CD14-positive monocyte (primary cell): ENCODE measurements at regions not wholly inside any gene's neighbourhood (a gene's known extent, or its start where the extent isn't known, plus 50 kb on each side); places are given as distances from the start of the nearest gene placed in this dataset.

Source experiments
- DNase-seq, 3 donors: peaks; one replicate each; pipeline ENCODE4 v3.0.0-alpha.2; 2011 to 2022
- H2AFZ ChIP-seq: 2 replicates; pipeline ENCODE4 v1.6.0; 2012; ENCODE audit warnings: mild to moderate bottlenecking, low read depth, low read length, inconsistent platforms; ENCODE audit not compliant: insufficient read depth, poor library complexity, severe bottlenecking
- H3K27ac ChIP-seq, 2 donors: 1 replicate in 1 of 2; 2 replicates in 1 of 2; pipeline ENCODE4 v1.5.1; 2012 to 2013; ENCODE audit warnings: low read length in 2 of 2, control low read depth in 1 of 2, inconsistent platforms in 1 of 2, low read depth in 1 of 2, mild to moderate bottlenecking in 1 of 2
- H3K27me3 ChIP-seq, 2 donors: one replicate each; pipeline versions ENCODE4 v1.6.0 to v1.6.1; 2011 to 2013; ENCODE audit warnings: low read length in 2 of 2; ENCODE audit not compliant: control insufficient read depth in 2 of 2, insufficient read depth in 2 of 2
- H3K36me3 ChIP-seq, 2 donors: replicated peaks in 1 of 2; 1 replicate in 1 of 2; 2 replicates in 1 of 2; pipeline versions ENCODE4 v1.5.1 to v1.6.1; 2012 to 2013; ENCODE audit warnings: low read length in 2 of 2, control low read depth in 1 of 2, inconsistent platforms in 1 of 2, mild to moderate bottlenecking in 1 of 2; ENCODE audit not compliant: insufficient read depth in 2 of 2, control insufficient read depth in 1 of 2
- H3K4me1 ChIP-seq, 2 donors: 1 replicate in 1 of 2; 2 replicates in 1 of 2; pipeline versions ENCODE4 v1.5.1 to v1.6.1; 2012 to 2013; ENCODE audit warnings: low read length in 2 of 2, control low read depth in 1 of 2, inconsistent platforms in 1 of 2, mild to moderate bottlenecking in 1 of 2, moderate library complexity in 1 of 2; ENCODE audit not compliant: insufficient read depth in 2 of 2, control insufficient read depth in 1 of 2
- H3K4me2 ChIP-seq: replicated peaks from 2 replicates; pipeline ENCODE3; 2012; ENCODE audit warnings: low read length, moderate library complexity, mild to moderate bottlenecking; ENCODE audit not compliant: poor library complexity, severe bottlenecking; ENCODE audit errors: extremely low read depth
- H3K4me3 ChIP-seq, 3 experiments: fragments of 200-600 bp in 1 of 3; sonication (generic) in 1 of 3; replicated peaks in 1 of 3; 1 replicate in 2 of 3; 2 replicates in 1 of 3; pipeline ENCODE4 v1.5.1; 2011 to 2013; ENCODE audit warnings: low read length in 3 of 3, mild to moderate bottlenecking in 3 of 3, control low read depth in 2 of 3, low read depth in 2 of 3, inconsistent platforms in 1 of 3, moderate library complexity in 1 of 3
- H3K79me2 ChIP-seq: 2 replicates; pipeline ENCODE4 v1.6.0; 2012; ENCODE audit warnings: mild to moderate bottlenecking, control low read depth, inconsistent platforms, low read length, moderate library complexity; ENCODE audit not compliant: insufficient read depth
- H3K9ac ChIP-seq: 2 replicates; pipeline ENCODE4 v1.6.0; 2017; ENCODE audit warnings: low read length, mild to moderate bottlenecking; ENCODE audit not compliant: insufficient read depth, poor library complexity, severe bottlenecking
- H3K9me3 ChIP-seq, 2 donors: replicated peaks in 1 of 2; 1 replicate in 1 of 2; 2 replicates in 1 of 2; pipeline versions ENCODE4 v1.5.1 to v1.6.1; 2012 to 2013; ENCODE audit warnings: low read length in 2 of 2, control low read depth in 1 of 2; ENCODE audit not compliant: control insufficient read depth in 1 of 2, insufficient read depth in 1 of 2
- H4K20me1 ChIP-seq: 2 replicates; pipeline ENCODE4 v1.6.0; 2012; ENCODE audit warnings: mild to moderate bottlenecking, low read length, control low read depth, moderate library complexity; ENCODE audit not compliant: insufficient read depth
- H3K27ac Mint-ChIP-seq, 7 donors: one replicate each; pipeline ENCODE4 v1.8.0; 2020; ENCODE audit warnings: mild to moderate bottlenecking in 7 of 7, mixed read lengths in 7 of 7, moderate library complexity in 6 of 7, inconsistent platforms in 2 of 7
- H3K27me3 Mint-ChIP-seq, 3 donors: one replicate each; pipeline ENCODE4 v1.8.0; 2021 to 2022; ENCODE audit warnings: low read depth in 3 of 3, mild to moderate bottlenecking in 3 of 3, mixed read lengths in 3 of 3, moderate library complexity in 3 of 3, inconsistent platforms in 1 of 3
- H3K36me3 Mint-ChIP-seq, 2 donors: one replicate each; pipeline ENCODE4 v1.8.0; 2020; ENCODE audit warnings: mixed read lengths in 2 of 2, inconsistent platforms in 1 of 2, mild to moderate bottlenecking in 1 of 2
- H3K4me1 Mint-ChIP-seq: one replicate; pipeline ENCODE4 v1.8.0; 2020; ENCODE audit warnings: mild to moderate bottlenecking, mixed read lengths
- H3K4me3 Mint-ChIP-seq, 2 donors: one replicate each; pipeline ENCODE4 v1.8.0; 2020; ENCODE audit warnings: mild to moderate bottlenecking in 2 of 2, mixed read lengths in 2 of 2, moderate library complexity in 1 of 2
- H3K9me3 Mint-ChIP-seq, 7 donors: one replicate each; pipeline ENCODE4 v1.8.0; 2020 to 2022; ENCODE audit warnings: mixed read lengths in 7 of 7, mild to moderate bottlenecking in 6 of 7, moderate library complexity in 6 of 7, inconsistent platforms in 2 of 7
- whole genome bisulfite sequencing: methylation state at CpG from one replicate; pipeline ENCODE4 v1.1.5; 2013; ENCODE audit warnings: missing lambda C conversion rate; ENCODE audit not compliant: insufficient coverage; 5-methylcytosine and 5-hydroxymethylcytosine counted together
- intact Hi-C, 2 donors: fragments of 100-400 bp; cut with micrococcal nuclease; formaldehyde crosslinking; loops; one replicate each; pipeline versions ENCODE4 v1.15.0 to v1.15.1; 2023
- TF ChIP-seq, protein P1 (sequence below): fragments of 200-600 bp; IDR thresholded peaks from one replicate; pipeline ENCODE4 v1.8.0; 2022; ENCODE audit warnings: antibody characterized with exemption, mild to moderate bottlenecking

DNA sequence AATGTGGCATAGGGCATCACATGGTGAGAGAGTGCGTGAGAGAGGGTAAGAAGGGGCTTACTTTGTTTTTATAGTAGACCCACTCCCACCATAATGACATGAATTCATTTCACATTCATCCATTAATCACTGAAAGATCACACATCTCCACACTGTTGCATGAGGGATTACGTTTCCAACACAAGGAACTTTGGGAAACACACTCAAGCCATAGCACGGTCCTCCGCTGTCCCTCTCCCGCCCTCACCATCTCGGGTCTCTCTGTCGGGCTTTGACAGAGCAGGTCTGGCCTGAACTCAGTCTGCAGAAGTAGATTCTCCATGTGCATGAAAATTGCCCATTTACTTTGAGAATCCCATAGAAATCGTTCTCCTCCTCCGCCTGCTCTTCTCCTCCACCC lies 312.2 kb downstream of the MATN1 start:
- H3K79me2 ChIP-seq = no peaks in the 10 kb centered on the region
- H3K4me1 ChIP-seq = no peaks in the 10 kb centered on the region
- H3K27ac Mint-ChIP-seq = peak overlapping the region in 1 of 7 donors; percentile 26
- TF ChIP-seq, protein P1, sequence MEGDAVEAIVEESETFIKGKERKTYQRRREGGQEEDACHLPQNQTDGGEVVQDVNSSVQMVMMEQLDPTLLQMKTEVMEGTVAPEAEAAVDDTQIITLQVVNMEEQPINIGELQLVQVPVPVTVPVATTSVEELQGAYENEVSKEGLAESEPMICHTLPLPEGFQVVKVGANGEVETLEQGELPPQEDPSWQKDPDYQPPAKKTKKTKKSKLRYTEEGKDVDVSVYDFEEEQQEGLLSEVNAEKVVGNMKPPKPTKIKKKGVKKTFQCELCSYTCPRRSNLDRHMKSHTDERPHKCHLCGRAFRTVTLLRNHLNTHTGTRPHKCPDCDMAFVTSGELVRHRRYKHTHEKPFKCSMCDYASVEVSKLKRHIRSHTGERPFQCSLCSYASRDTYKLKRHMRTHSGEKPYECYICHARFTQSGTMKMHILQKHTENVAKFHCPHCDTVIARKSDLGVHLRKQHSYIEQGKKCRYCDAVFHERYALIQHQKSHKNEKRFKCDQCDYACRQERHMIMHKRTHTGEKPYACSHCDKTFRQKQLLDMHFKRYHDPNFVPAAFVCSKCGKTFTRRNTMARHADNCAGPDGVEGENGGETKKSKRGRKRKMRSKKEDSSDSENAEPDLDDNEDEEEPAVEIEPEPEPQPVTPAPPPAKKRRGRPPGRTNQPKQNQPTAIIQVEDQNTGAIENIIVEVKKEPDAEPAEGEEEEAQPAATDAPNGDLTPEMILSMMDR = no peak
- H3K27ac ChIP-seq = no peak overlapping the region
- peaks cover 0 to 2% (median 0%) of the 10 kb centered on the region in 7 donors for H3K9me3 Mint-ChIP-seq
- DNase-seq = no peak
- no peaks in the 10 kb centered on the region for H3K27me3 ChIP-seq
- intact Hi-C loops = no loop called here
- H3K4me1 Mint-ChIP-seq = no peaks in the 10 kb centered on the region
- no peak overlapping the region for H3K4me3 Mint-ChIP-seq
- H4K20me1 ChIP-seq = no peaks in the 10 kb centered on the region
- 91% methylated on average over 6 of the region's 9 CpGs for WGBS
- peaks cover 8 to 10% (median 9%) of the 10 kb centered on the region in 3 donors for H3K27me3 Mint-ChIP-seq
- no peaks in the 10 kb centered on the region for H3K36me3 ChIP-seq
- no peak overlapping the region for H3K4me2 ChIP-seq
- H2AFZ ChIP-seq = no peak overlapping the region
- no peaks in the 10 kb centered on the region for H3K36me3 Mint-ChIP-seq
- H3K9me3 ChIP-seq = no peaks in the 10 kb centered on the region
- no peak overlapping the region for H3K9ac ChIP-seq
- H3K4me3 ChIP-seq = no peak overlapping the region

DNA sequence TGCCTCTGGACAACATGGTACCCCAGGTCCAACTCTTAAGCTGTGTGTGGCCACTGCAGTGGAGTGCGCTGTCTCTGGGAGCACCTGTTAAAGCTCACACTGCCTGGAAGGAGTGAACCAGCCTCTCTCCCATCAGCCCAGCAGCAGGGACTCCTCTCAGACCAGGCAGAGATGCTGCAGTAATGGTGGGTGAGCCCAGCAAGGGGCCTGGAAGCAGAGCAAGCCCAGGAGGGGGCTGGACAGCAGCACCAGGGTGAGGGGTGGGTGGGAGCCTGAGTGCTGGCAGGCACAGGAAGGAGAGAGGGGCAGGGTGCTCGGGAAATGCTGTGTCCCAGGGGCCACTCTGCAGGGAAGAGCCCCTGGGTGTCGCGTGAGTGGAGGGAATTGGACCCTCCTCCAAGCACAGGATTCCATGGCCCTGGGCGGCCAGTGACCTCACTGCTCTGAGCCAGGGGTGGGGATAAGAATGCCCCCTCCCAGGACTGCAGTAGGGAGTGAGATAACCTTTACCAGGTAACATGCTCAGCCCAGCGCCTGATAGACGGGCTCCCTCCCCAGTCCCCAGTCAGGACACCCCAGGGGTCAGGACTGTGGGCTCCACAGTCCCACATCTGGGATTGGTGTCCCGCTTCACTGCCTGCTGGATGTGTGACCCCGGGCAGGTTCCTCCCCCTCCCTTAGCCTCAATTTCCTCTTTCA lies 313.1 kb downstream of the MATN1 start:
- Histone ChIP-seq H4K20me1 (no peaks in the 10 kb centered on the region), H3K4me1 (no peaks in the 10 kb centered on the region), H3K36me3 (no peaks in the 10 kb centered on the region), H3K4me3 (no peak overlapping the region), H3K9ac (no peak overlapping the region), H3K4me2 (no peak overlapping the region), H2AFZ (no peak overlapping the region), H3K27ac (no peak overlapping the region), H3K27me3 (no peaks in the 10 kb centered on the region), H3K79me2 (no peaks in the 10 kb centered on the region), H3K9me3 (no peaks in the 10 kb centered on the region)
- intact Hi-C loops = no loop called here
- 100% methylated on average over 1 of the region's 9 CpGs for WGBS
- Mint-ChIP-seq H3K27me3 (peaks cover 7 to 10% (median 9%) of the 10 kb centered on the region in 3 donors), H3K36me3 (no peaks in the 10 kb centered on the region), H3K27ac (no peak overlapping the region), H3K9me3 (peaks cover 0 to 2% (median 0%) of the 10 kb centered on the region in 7 donors), H3K4me3 (no peak overlapping the region), H3K4me1 (no peaks in the 10 kb centered on the region)
- TF ChIP-seq, protein P1 = no peak
- DNase-seq = no peak
